GM12892 (cell line): ENCODE measurements at regions not wholly inside any gene's neighbourhood (a gene's known extent, or its start where the extent isn't known, plus 50 kb on each side); places are given as distances from the start of the nearest gene placed in this dataset.

Source experiments
- POLR2A ChIP-seq: IDR thresholded peaks from 2 replicates; pipeline ENCODE4 v1.6.1; 2011; ENCODE audit warnings: low read depth, low read length, control low read depth
- POLR2AphosphoS5 ChIP-seq: IDR thresholded peaks from 2 replicates; pipeline ENCODE4 v1.6.1; 2011; ENCODE audit warnings: low read depth, low read length, control low read depth

DNA sequence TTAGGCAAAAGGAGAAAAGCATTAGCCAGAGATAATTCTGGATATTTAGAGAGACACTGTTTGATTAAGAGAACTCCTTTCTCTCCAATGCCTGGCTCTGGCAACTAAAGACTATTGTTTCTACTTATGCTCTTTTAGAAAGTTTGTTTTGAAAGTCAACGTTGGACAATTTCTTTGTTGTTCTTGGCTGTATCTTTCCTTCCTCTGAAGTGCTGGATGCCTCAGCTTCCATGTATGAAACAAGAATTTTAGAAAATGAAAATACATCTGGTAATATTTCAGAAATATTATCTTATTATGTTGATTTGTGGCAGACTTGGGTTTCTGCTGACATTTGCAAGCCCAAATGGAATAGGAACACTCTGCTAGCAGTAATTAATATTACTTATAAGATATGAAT, 382.6 kb downstream of the SNAPC1 start:
- TF ChIP-seq POLR2A (no peak), POLR2AphosphoS5 (no peak)
